ENCODE measurements at regions not wholly inside any gene's neighbourhood (a gene's known extent, or its start where the extent isn't known, plus 50 kb on each side); places are given as distances from the start of the nearest gene placed in this dataset.

GRCh38 chr6:112761740-112762139 lies 414.6 kb downstream of the RFPL4B start:
- TF ChIP-seq POLR2A (IDR thresholded peaks at IDR 0.05; ENCODE audit: low read length), result no peak
- TF ChIP-seq GATA1 (IDR thresholded peaks at IDR 0.05; ENCODE audit: low read depth, low read length), result no peak
